ENCODE measurements at regions not wholly inside any gene's neighbourhood (a gene's known extent, or its start where the extent isn't known, plus 50 kb on each side); places are given as distances from the start of the nearest gene placed in this dataset.

DNA sequence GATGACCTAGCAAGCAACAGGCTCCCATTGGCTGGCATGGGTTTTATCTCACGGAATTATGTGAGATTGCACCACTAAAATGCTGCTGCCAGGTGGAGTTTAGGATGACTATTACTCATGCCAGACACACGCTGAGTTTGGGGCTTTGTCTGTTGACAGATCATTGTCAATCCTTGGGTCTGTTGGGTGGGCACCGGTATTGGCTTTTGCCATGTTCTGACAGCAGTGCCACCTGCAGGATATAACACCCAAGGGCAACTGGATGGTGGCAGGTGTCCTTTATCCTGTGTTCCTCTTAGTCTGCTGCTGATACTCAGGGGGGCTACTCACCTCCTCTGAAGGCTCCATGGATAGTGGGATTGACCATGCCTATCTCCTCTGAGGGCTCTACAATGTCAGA, 221.6 kb upstream of the DYNLRB2 start:
- Histone ChIP-seq H3K36me3 (no peaks in the 10 kb centered on the region), H3K4me1 (no peaks in the 10 kb centered on the region), H3K27ac (no peak overlapping the region), H3K4me3 (no peak overlapping the region), H3K9me3 (no peaks in the 10 kb centered on the region), H3K27me3 (no peaks in the 10 kb centered on the region)
- no peak for TF ChIP-seq EP300 (IDR thresholded peaks at IDR 0.05)
- TF ChIP-seq, protein P1, sequence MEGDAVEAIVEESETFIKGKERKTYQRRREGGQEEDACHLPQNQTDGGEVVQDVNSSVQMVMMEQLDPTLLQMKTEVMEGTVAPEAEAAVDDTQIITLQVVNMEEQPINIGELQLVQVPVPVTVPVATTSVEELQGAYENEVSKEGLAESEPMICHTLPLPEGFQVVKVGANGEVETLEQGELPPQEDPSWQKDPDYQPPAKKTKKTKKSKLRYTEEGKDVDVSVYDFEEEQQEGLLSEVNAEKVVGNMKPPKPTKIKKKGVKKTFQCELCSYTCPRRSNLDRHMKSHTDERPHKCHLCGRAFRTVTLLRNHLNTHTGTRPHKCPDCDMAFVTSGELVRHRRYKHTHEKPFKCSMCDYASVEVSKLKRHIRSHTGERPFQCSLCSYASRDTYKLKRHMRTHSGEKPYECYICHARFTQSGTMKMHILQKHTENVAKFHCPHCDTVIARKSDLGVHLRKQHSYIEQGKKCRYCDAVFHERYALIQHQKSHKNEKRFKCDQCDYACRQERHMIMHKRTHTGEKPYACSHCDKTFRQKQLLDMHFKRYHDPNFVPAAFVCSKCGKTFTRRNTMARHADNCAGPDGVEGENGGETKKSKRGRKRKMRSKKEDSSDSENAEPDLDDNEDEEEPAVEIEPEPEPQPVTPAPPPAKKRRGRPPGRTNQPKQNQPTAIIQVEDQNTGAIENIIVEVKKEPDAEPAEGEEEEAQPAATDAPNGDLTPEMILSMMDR (IDR thresholded peaks at IDR 0.05): no peak
- no peak for TF ChIP-seq POLR2A (IDR thresholded peaks at IDR 0.05)
- 74 to 81% methylated on average over 3 of the region's 3 CpGs for WGBS, 2 donors
- DNase-seq (ENCODE audit: low spot score in 2 of 2): no peak

DNA sequence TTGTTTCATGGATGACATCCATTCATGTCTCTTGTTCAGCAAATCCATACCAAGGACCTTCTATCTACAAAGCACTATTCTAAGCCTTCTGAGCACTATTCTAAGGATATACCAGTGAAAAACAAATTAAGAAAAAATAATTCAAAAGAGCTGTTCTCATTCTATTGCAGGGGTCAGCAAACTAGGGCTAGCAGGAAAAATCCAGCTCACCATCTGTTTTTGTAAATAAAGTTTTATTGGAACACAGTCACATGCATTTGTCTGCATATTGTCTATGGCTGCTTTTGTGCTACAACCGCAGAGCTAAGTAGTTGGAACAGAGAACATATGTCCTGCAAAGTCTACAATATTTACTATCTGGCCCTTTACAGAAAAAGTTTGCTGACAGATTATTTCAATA, 222.7 kb upstream of the DYNLRB2 start:
- WGBS, 2 donors: 96 to 97% methylated on average over 1 of the region's 1 CpG

DNA sequence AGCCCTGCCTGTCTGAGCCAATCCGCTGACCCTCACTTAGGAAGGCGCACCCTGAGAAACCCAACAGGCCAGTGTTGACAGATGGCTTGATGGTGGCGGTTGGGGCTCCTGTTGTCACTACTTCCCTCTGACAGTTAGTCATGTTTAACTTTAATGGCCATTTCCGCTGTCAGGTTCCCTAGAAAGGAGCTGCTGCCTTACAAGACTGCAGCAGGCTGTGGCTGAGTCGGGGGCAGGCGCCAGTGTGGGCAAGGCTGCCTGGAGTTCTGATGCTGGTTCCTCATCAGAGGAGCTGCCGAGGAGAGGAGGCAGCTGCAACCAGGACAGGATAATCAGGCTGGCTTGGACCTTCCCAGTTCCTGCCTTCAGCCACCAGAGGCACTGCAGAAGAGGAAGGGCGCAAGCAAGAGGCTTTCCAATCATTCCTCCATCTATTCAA, 223.2 kb upstream of the DYNLRB2 start:
- Histone ChIP-seq H3K27me3 (no peaks in the 10 kb centered on the region), H3K4me3 (no peak overlapping the region), H3K27ac (no peak overlapping the region), H3K4me1 (no peaks in the 10 kb centered on the region), H3K9me3 (no peaks in the 10 kb centered on the region), H3K36me3 (no peaks in the 10 kb centered on the region)
- DNase-seq (ENCODE audit: low spot score in 2 of 2): no peak
- no peak for TF ChIP-seq EP300 (IDR thresholded peaks at IDR 0.05)
- TF ChIP-seq, protein P1 (IDR thresholded peaks at IDR 0.05): no peak
- no peak for TF ChIP-seq POLR2A (IDR thresholded peaks at IDR 0.05)
- 77 to 87% methylated on average over 8 of the region's 8 CpGs for WGBS, 2 donors

More for the DNA sequence above, 222.7 kb upstream of the DYNLRB2 start:
- TF ChIP-seq POLR2A (IDR thresholded peaks at IDR 0.05) (no peak), EP300 (IDR thresholded peaks at IDR 0.05) (no peak)
- TF ChIP-seq, protein P1 (IDR thresholded peaks at IDR 0.05): no peak
- no peaks in the 10 kb centered on the region for H3K27me3 ChIP-seq
- H3K4me3 ChIP-seq: no peak overlapping the region
- H3K27ac ChIP-seq: no peak overlapping the region
- no peaks in the 10 kb centered on the region for H3K36me3 ChIP-seq
- H3K9me3 ChIP-seq: no peaks in the 10 kb centered on the region
- H3K4me1 ChIP-seq: no peaks in the 10 kb centered on the region
- no peak for DNase-seq (ENCODE audit: low spot score in 2 of 2)

DNA sequence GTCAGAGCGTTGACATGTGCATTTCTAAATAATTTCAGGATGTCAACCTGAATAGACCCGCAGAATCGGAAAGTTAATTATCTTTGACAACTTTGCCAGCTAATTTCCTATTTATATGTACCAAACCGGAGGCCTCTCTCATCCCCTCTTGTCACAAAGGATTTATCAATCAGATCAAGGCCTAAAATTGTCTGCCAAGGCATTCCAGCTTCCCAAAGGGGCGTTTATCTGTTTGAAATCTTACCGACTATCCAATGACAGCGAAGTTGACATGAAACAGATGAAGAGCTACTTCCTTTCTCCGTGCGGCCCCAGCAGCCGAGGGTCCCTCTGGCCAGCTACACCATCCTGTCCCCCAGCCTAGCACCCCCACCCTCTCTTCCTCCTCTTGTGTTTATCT, 223.7 kb upstream of the DYNLRB2 start:
- H3K4me3 ChIP-seq: no peak overlapping the region
- no peak for TF ChIP-seq POLR2A (IDR thresholded peaks at IDR 0.05)
- TF ChIP-seq, protein P1 (IDR thresholded peaks at IDR 0.05): no peak
- no peak for TF ChIP-seq EP300 (IDR thresholded peaks at IDR 0.05)
- no peak overlapping the region for H3K27ac ChIP-seq
- no peaks in the 10 kb centered on the region for H3K4me1 ChIP-seq
- WGBS, 2 donors: 82 to 83% methylated on average over 10 of the region's 10 CpGs
- DNase-seq (ENCODE audit: low spot score in 2 of 2): no peak
- H3K36me3 ChIP-seq: no peaks in the 10 kb centered on the region
- H3K9me3 ChIP-seq: no peaks in the 10 kb centered on the region
- no peaks in the 10 kb centered on the region for H3K27me3 ChIP-seq

DNA sequence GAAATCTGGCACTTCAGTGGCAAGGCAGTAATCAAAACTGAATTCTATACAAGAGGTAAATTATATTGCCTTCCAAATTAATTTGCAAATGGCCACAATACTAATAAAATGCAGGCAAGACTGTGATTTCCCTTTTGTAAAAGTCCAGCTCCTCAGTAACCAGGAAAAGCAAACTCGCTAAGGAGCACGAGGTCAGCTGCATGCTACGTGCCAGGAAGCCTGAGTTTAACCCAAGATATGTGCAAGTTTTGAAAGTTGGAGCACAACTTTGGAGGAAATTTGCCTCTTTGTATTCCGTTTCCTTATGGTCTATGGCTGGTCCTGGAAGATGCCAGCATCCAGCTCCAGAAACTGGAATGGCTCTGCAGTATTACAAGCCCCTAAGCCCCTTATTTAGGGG, 226.8 kb upstream of the DYNLRB2 start:
- H3K9me3 ChIP-seq: no peaks in the 10 kb centered on the region
- 45 to 53% methylated on average over 4 of the region's 4 CpGs for WGBS, 2 donors
- H3K4me1 ChIP-seq: no peaks in the 10 kb centered on the region
- no peak for DNase-seq (ENCODE audit: low spot score in 2 of 2)
- no peak overlapping the region for H3K4me3 ChIP-seq
- H3K27ac ChIP-seq: no peak overlapping the region
- H3K36me3 ChIP-seq: no peaks in the 10 kb centered on the region
- TF ChIP-seq EP300 (IDR thresholded peaks at IDR 0.05): no peak
- TF ChIP-seq, protein P1 (IDR thresholded peaks at IDR 0.05): no peak
- TF ChIP-seq POLR2A (IDR thresholded peaks at IDR 0.05): no peak
- no peaks in the 10 kb centered on the region for H3K27me3 ChIP-seq
